ENCODE measurements at regions not wholly inside any gene's neighbourhood (a gene's known extent, or its start where the extent isn't known, plus 50 kb on each side); places are given as distances from the start of the nearest gene placed in this dataset.

- TF ChIP-seq CTCF (IDR thresholded peaks at IDR 0.05; ENCODE audit: insufficient read depth, low read length, poor library complexity, severe bottlenecking) (no peak), EZH2phosphoT487 (conservative IDR thresholded peaks at IDR 0.05; ENCODE audit: low read length) (no peak)
Measured at GRCh38 chr22:49423125-49423650, 404.5 kb downstream of the BRD1 start.
